GM12873 (cell line): ENCODE measurements at regions not wholly inside any gene's neighbourhood (a gene's known extent, or its start where the extent isn't known, plus 50 kb on each side); places are given as distances from the start of the nearest gene placed in this dataset.

Source experiments
- TF ChIP-seq, protein P1 (sequence below): IDR thresholded peaks from 2 replicates; pipeline ENCODE4 v1.5.1; 2012; ENCODE audit warnings: low read depth, mild to moderate bottlenecking, moderate library complexity, low read length, control low read depth; ENCODE audit not compliant: insufficient read depth; ENCODE audit errors: missing control alignments

DNA sequence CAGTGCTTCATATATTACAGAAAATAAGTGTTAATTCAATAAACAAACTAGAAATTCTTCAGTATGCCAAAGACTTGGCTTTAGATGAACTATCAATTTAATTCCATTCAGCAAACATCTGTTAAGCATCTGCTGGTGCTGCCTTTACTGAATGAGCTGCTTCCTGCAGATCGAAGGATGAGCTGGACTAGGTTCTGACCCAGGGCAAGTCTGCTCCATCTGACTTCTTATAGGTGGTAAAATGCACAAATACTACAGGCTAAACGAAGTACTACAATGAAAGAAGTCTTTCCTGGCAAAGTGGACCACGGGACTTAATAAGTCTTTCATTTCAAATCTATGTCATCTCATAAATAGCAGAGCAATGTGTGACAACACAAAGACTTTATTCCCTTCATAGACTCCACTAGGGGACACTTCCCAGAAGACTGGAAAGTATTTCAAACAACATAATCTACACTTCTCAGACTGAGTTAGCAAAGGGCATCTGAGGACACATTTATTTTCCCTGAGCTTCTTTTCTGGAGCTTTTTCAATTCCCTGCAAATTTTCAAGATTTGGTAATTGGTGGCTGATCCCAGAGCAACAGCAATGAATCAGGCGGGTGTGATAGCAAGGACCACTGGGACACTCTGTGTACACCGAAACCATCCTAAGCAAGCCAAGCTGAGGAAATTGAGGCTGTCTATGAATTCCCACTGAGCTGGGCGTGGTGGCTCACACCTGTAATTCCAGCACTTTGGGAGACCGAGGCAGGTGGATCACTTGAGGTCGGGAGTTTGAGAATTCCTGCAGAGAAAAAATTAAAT lies 108.9 kb upstream of the FRMD4A start:
- TF ChIP-seq, protein P1, sequence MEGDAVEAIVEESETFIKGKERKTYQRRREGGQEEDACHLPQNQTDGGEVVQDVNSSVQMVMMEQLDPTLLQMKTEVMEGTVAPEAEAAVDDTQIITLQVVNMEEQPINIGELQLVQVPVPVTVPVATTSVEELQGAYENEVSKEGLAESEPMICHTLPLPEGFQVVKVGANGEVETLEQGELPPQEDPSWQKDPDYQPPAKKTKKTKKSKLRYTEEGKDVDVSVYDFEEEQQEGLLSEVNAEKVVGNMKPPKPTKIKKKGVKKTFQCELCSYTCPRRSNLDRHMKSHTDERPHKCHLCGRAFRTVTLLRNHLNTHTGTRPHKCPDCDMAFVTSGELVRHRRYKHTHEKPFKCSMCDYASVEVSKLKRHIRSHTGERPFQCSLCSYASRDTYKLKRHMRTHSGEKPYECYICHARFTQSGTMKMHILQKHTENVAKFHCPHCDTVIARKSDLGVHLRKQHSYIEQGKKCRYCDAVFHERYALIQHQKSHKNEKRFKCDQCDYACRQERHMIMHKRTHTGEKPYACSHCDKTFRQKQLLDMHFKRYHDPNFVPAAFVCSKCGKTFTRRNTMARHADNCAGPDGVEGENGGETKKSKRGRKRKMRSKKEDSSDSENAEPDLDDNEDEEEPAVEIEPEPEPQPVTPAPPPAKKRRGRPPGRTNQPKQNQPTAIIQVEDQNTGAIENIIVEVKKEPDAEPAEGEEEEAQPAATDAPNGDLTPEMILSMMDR = no peak

DNA sequence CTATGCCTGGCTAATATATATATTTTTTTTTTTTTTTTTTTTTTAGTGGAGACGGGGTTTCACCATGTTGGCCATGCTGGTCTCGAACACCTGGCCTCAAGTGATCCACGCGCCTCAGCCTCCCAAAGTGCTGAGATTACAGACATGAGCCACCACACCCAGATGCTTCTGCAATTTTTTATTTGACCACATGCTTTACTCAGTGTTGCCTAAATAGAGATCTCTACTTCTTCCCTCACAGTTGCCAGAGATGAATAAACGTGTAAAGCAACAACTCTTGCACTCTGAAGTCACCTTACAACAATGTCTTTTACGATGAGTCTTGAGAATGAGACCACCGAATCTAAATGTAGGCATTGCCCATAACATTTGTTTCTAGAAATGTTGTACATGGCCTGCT lies 107.9 kb upstream of the FRMD4A start:
- TF ChIP-seq, protein P1 = no peak

GRCh38 chr10:14438057-14438456 lies 107.3 kb upstream of the FRMD4A start:
- TF ChIP-seq, protein P1 = no peak

- TF ChIP-seq, protein P1 = no peak
Observed at GRCh38 chr10:14435976-14436632, 105.4 kb upstream of the FRMD4A start.

DNA sequence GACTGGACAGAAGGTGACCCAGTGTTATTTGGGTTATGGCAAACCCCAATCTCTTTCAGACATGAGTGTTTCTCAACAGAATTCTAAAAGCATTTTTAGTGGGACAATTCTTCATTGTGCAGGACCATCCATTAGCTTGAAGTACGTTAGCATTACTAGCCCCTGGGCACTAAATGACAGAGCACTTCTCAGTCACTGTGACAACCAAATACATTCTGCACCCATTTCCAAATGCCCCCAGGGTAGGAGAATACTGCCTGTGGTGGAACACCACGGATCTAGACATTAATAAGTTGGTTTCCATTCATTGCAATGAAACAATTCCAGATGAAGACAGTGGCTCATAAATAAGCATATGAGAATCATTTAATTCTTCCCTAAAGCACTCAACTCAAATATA lies 102.4 kb upstream of the FRMD4A start:
- TF ChIP-seq, protein P1 = no peak

GRCh38 chr10:14431868-14432267 lies 101.1 kb upstream of the FRMD4A start:
- TF ChIP-seq, protein P1 = no peak

- TF ChIP-seq, protein P1 = no peak
Observed at GRCh38 chr10:14429043-14429700, 98.4 kb upstream of the FRMD4A start.
